KBM-7 (cell line): ENCODE measurements at regions not wholly inside any gene's neighbourhood (a gene's known extent, or its start where the extent isn't known, plus 50 kb on each side); places are given as distances from the start of the nearest gene placed in this dataset.

ENCODE experiments used
- DNase-seq: peaks from one replicate; pipeline ENCODE4 v3.0.0-alpha.2; 2015
- in situ Hi-C: fragments of 300-500 bp; cut with MboI; formaldehyde crosslinking; loops from 2 replicates; pipeline ENCODE4 v1.14.3; 2020; ENCODE audit warnings: low sequenced_read_pairs, low pct_unique_long_range_greater_than_20kb, mixed read lengths

DNA sequence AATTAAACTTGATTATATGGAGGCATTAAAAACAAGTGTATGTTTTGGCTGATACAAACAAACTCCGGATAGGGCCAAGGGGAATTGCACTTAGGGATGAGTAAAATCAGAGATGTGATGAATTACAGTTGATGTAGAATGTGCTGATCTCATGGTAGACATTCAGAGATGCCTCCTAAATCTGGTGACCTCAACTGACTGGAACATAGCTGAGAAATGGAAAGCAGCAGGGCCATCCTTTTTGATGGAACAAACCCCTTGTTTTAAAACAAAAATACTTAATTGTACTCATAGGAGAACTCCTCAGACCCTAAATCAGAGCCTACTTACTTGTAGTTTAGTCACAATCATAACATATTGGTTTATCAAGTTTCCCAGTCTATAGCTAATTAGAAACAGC is 122.8 kb downstream of the C12orf75 start:
- no peak for DNase-seq
- in situ Hi-C loops = no loop called here

- in situ Hi-C loops = no loop called here
- DNase-seq = no peak
Observed at GRCh38 chr12:105454688-105455087, 124.2 kb downstream of the C12orf75 start.

- in situ Hi-C loops = no loop called here
- DNase-seq = no peak
Observed at GRCh38 chr12:105455261-105455660, 124.8 kb downstream of the C12orf75 start.

GRCh38 chr12:105457026-105457425 is 126.5 kb downstream of the C12orf75 start:
- no peak for DNase-seq
- in situ Hi-C loops = no loop called here

- DNase-seq = no peak
- in situ Hi-C loops = no loop called here
Observed at GRCh38 chr12:105459760-105460330, 129.4 kb downstream of the C12orf75 start.

GRCh38 chr12:105461271-105461943 is 130.9 kb downstream of the C12orf75 start:
- DNase-seq = no peak
- in situ Hi-C loops = no loop called here

- in situ Hi-C loops = no loop called here
Observed at GRCh38 chr12:105461944-105462762, 131.7 kb downstream of the C12orf75 start.

GRCh38 chr12:105462831-105463230 is 132.3 kb downstream of the C12orf75 start:
- in situ Hi-C loops = no loop called here

More at GRCh38 chr12:105461944-105462762, 131.7 kb downstream of the C12orf75 start:
- DNase-seq = no peak

DNA sequence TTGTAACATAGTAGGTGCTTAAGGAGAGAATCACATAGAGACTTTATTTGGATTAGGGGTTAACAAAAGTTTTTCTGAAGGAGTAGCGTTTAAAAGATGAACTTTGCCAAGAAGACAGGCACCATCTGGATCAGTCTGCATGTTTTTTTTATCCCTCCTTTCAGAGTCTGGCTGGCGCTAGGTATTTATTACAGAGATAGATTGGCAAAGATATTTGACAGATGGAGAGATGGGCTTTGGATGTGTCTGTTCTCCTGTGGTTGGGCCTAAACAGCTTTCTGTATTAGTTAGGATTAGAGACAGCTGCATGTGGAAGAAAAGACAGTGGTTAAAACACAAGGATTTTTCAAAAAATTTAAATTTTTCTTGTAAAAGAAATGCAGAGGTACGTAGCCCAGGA is 133.9 kb downstream of the C12orf75 start:
- in situ Hi-C loops = no loop called here
- no peak for DNase-seq

More at GRCh38 chr12:105462831-105463230, 132.3 kb downstream of the C12orf75 start:
- no peak for DNase-seq

DNA sequence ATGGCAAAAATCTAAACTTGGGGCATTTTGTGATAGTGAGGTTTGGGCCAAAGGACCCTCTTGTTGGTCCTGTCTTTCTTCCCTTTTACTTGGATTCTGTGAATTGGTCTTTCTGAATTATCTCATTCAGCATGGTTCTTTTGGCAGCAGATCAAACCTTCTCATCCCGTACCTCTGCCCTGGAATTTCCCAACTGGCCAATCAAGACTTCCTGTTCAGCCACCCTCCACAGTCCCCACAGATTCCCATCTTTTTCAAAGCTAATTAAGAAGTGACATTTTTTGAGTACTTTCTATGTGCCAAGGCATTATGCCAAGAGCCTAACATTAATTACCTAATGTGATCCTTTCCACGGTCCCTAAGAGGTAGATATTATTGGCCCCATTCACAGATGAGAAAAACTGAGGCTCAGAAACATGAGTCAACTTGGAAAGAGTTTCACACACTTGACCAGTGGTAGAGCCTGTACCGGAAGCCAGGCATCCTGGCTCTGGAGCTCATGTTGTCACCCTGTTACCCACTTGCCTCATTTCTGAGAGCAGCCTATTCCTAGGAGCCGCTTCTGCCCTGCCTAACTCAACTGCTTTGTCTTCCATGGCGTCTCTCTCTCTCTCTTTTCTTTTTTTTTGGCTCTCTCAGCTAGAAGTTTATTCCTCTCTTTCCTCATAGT is 135.9 kb downstream of the C12orf75 start:
- in situ Hi-C loops = no loop called here
- no peak for DNase-seq

- in situ Hi-C loops = no loop called here
- DNase-seq = no peak
Observed at GRCh38 chr12:105466901-105467598, 136.6 kb downstream of the C12orf75 start.

GRCh38 chr12:105467710-105468366 is 137.3 kb downstream of the C12orf75 start:
- in situ Hi-C loops = no loop called here
- DNase-seq = no peak

DNA sequence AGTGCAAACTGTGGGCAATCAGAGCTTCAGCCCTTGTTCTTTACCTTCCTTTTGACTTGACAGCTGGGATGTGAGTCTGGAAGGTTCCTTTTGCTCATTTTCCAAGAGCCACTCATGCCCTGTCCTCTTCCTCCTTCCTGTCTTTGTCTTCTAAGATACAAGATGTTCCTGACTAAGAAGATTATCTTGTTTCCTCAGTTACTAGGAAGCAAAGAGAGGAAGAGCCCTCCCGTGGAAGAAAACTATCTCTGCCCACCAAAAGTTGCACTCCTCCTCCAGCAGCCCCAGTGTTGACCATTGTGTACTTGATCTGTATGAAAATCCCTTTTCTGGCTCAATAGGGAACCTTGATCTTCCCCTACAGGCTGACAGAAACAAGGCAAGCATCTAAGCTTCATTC is 138.0 kb downstream of the C12orf75 start:
- in situ Hi-C loops = no loop called here
- no peak for DNase-seq

GRCh38 chr12:105469211-105469610 is 138.7 kb downstream of the C12orf75 start:
- in situ Hi-C loops = no loop called here
- DNase-seq = no peak

DNA sequence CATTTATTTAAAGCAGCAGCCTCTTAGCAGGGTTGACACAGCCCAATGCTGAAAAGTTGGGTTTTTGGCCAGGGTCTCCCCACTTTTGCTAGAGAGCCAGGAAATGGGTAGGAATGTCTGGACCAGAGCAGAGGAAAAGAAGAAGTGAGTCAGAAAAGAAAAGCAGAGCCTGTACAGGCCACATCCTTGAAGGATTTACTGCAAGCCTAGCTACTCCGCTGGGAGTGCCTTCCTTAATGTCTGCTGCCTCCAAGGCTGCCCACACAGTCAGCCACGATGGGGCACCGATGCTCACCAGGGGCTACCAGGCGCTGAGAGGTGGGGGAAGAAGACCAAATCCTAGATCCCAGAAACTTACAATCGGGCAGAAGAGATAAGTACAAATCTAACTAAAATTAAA is 139.2 kb downstream of the C12orf75 start:
- DNase-seq = no peak
- in situ Hi-C loops = no loop called here

DNA sequence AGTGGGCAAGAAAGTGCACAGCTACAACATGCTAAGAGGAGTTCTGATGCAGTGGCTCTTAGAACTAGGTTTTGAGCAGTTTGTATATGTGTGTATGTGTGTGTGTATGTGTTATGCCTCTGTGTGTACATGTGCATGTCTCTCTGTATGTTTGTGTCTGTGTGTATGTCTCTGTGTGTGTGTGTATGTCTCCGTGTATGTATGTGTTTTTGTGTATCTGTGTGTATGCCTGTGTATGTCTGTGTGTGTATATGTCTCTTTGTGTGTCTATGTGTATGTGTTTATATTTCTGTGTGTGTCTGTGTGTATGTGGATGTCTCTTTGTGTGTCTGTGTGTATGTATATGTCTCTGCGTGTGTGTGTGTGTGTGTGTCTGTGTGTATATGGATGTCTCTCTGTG is 139.6 kb downstream of the C12orf75 start:
- in situ Hi-C loops = no loop called here
- no peak for DNase-seq

DNA sequence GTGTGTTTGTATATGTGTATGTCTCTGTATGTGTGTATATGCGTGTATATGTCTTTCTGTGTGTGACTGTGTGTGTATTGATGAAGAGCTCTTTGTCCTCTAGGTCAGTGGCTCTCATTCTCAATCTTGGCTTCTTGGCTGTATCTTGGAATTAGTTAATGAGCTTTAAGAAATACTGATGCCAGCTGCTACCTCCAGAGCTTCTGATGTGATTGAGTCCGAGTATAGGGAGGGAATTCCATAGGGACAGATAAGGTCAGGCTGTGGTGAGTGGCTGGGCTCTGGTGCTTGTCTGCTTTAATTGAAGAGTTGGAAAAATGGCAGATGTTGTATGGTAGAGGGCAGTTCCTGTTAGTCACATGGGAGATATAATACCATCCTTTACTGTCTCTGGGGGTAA is 140.1 kb downstream of the C12orf75 start:
- DNase-seq = no peak
- in situ Hi-C loops = no loop called here

DNA sequence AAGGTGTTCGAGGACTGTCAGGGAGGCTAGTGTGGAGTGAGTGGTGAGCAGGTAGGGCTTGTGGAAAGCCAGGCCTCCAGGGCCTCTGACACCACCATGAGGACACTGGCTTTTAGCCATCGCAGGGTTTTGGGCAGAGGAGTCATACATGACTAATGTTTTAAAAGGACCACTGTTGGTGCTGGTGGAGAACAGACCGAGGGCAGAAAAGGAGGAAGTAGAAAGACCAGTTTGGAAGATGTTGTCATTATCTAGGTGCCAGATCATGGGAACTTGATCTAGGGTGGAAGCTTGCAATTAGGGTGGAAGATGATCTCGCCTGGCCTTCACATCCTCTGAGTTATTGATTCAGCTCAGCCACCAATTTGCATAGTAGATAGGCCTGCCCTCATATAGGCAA is 144.2 kb downstream of the C12orf75 start:
- in situ Hi-C loops = no loop called here
- peak; percentile 9 for DNase-seq

GRCh38 chr12:105476616-105477015 is 146.1 kb downstream of the C12orf75 start:
- in situ Hi-C loops = no loop called here
- DNase-seq = no peak
